ENCODE measurements at regions not wholly inside any gene's neighbourhood (a gene's known extent, or its start where the extent isn't known, plus 50 kb on each side); places are given as distances from the start of the nearest gene placed in this dataset.

DNA sequence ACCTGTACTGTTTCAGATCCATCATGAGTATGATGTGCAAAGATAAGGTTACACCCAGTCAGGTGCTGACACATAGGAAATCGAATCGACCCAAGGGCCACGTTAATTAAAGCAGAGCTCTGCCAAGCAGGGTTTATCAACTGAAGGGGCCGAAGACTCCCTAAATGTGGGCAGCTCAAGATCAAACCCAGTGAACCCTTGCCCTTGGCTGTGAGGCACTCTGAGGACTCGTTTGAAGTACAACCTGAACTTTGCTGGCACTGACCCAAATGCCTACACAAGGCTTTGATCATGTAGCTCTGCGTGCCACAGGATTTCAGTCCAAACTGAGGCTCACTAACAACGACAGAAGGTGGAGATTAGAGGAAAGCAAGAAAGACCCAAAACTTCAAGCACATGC is 352.1 kb downstream of the MTX2 start:
- BruUV-seq (replicated peaks) = no TSS peak
- Histone ChIP-seq H3K27me3 (ENCODE audit: control insufficient read depth, insufficient read depth, low read length) (no peaks in the 10 kb centered on the region), H3K9me3 (ENCODE audit: control insufficient read depth, insufficient read depth, low read depth, low read length) (no peaks in the 10 kb centered on the region), H3K36me3 (ENCODE audit: control insufficient read depth, insufficient read depth, low read length) (no peaks in the 10 kb centered on the region), H3K4me1 (ENCODE audit: control insufficient read depth, insufficient read depth, low read length) (no peaks in the 10 kb centered on the region), H3K4me3 (ENCODE audit: low read depth in 2 of 2, low read length in 2 of 2) (no peak overlapping the region), H3K27ac (ENCODE audit: low read length) (no peak overlapping the region)
- CTCF ChIA-PET = no interaction called here
- in situ Hi-C loops (cut with HindIII; ENCODE audit: low pct_unique_long_range_greater_than_20kb, low sequenced_read_pairs) = no loop called here
- intact Hi-C loops (cut with micrococcal nuclease; ENCODE audit: unreplicated experiment) = no loop called here
- POLR2A ChIA-PET = no interaction called here
- no peak for TF ChIP-seq REST (IDR thresholded peaks at IDR 0.05; ENCODE audit: insufficient read depth in 1 of 2, low read depth in 2 of 2, low read length in 1 of 2)
- TF ChIP-seq, protein P1, sequence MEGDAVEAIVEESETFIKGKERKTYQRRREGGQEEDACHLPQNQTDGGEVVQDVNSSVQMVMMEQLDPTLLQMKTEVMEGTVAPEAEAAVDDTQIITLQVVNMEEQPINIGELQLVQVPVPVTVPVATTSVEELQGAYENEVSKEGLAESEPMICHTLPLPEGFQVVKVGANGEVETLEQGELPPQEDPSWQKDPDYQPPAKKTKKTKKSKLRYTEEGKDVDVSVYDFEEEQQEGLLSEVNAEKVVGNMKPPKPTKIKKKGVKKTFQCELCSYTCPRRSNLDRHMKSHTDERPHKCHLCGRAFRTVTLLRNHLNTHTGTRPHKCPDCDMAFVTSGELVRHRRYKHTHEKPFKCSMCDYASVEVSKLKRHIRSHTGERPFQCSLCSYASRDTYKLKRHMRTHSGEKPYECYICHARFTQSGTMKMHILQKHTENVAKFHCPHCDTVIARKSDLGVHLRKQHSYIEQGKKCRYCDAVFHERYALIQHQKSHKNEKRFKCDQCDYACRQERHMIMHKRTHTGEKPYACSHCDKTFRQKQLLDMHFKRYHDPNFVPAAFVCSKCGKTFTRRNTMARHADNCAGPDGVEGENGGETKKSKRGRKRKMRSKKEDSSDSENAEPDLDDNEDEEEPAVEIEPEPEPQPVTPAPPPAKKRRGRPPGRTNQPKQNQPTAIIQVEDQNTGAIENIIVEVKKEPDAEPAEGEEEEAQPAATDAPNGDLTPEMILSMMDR (IDR thresholded peaks at IDR 0.05) = no peak
- no peak for TF ChIP-seq POLR2AphosphoS5 (IDR thresholded peaks at IDR 0.05; ENCODE audit: low read depth, low read length)
- TF ChIP-seq SIN3A (IDR thresholded peaks at IDR 0.05; ENCODE audit: borderline replicate concordance, insufficient read depth, low read depth, low read length) = no peak
- TF ChIP-seq TCF7L2 (IDR thresholded peaks at IDR 0.05; ENCODE audit: low read depth, low read length) = no peak
- ATAC-seq (no peak), DNase-seq (ENCODE audit: low read depth, low spot score) (no peak)

DNA sequence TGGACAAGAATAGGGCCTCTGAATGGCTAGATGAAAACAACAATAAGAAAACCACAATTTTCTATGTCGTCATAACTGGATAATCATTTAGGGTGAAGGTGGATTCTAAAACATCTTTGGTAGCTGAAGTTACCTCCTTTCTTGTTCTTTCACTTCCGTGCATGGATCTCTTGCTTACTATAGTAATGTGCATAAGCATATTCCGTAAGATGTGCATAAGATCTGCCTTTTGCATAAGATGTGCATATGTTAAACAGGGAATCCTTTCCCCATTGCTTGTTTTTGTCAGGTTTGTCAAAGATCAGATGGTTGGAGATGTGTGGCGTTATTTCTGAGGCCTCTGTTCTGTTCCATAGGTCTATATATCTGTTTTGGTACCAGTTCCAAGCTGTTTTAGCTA is 353.6 kb downstream of the MTX2 start:
- ATAC-seq = no peak
- CTCF ChIA-PET = no interaction called here

More for the DNA sequence above, 353.6 kb downstream of the MTX2 start:
- no peaks in the 10 kb centered on the region for H3K36me3 ChIP-seq (ENCODE audit: control insufficient read depth, insufficient read depth, low read length)
- H3K4me3 ChIP-seq (ENCODE audit: low read depth in 2 of 2, low read length in 2 of 2) = no peak overlapping the region
- no peaks in the 10 kb centered on the region for H3K9me3 ChIP-seq (ENCODE audit: control insufficient read depth, insufficient read depth, low read depth, low read length)
- POLR2A ChIA-PET = no interaction called here
- DNase-seq (ENCODE audit: low read depth, low spot score) = no peak
- in situ Hi-C loops (cut with HindIII; ENCODE audit: low pct_unique_long_range_greater_than_20kb, low sequenced_read_pairs) (no loop called here), intact Hi-C loops (cut with micrococcal nuclease; ENCODE audit: unreplicated experiment) (no loop called here)
- BruUV-seq (replicated peaks) = no TSS peak
- H3K4me1 ChIP-seq (ENCODE audit: control insufficient read depth, insufficient read depth, low read length) = no peaks in the 10 kb centered on the region
- TF ChIP-seq, protein P1 (IDR thresholded peaks at IDR 0.05) = no peak
- TF ChIP-seq SIN3A (IDR thresholded peaks at IDR 0.05; ENCODE audit: borderline replicate concordance, insufficient read depth, low read depth, low read length) = no peak
- no peak for TF ChIP-seq REST (IDR thresholded peaks at IDR 0.05; ENCODE audit: insufficient read depth in 1 of 2, low read depth in 2 of 2, low read length in 1 of 2)
- no peaks in the 10 kb centered on the region for H3K27me3 ChIP-seq (ENCODE audit: control insufficient read depth, insufficient read depth, low read length)
- H3K27ac ChIP-seq (ENCODE audit: low read length) = no peak overlapping the region
